ENCODE measurements at regions not wholly inside any gene's neighbourhood (a gene's known extent, or its start where the extent isn't known, plus 50 kb on each side); places are given as distances from the start of the nearest gene placed in this dataset.

- TF ChIP-seq MAX (IDR thresholded peaks at IDR 0.05; ENCODE audit: low read depth, low read length) (no peak), POLR2A (IDR thresholded peaks at IDR 0.05; ENCODE audit: extremely low read depth, insufficient read length) (no peak), CTCF (IDR thresholded peaks at IDR 0.05; ENCODE audit: low read depth, low read length) (no peak), MYC (IDR thresholded peaks at IDR 0.05; ENCODE audit: low read depth, low read length) (no peak)
- no peak overlapping the region for H3K4me3 ChIP-seq (ENCODE audit: low read depth, low read length)
- no peak for DNase-seq (ENCODE audit: low read depth)
Observed at GRCh38 chr6:48695872-48696271, 584.9 kb upstream of the PTCHD4 start.

GRCh38 chr6:48691420-48691819 is 580.4 kb upstream of the PTCHD4 start:
- TF ChIP-seq MYC (IDR thresholded peaks at IDR 0.05; ENCODE audit: low read depth, low read length) = no peak
- TF ChIP-seq POLR2A (IDR thresholded peaks at IDR 0.05; ENCODE audit: extremely low read depth, insufficient read length) = no peak
- TF ChIP-seq MAX (IDR thresholded peaks at IDR 0.05; ENCODE audit: low read depth, low read length) = no peak
- no peak for TF ChIP-seq CTCF (IDR thresholded peaks at IDR 0.05; ENCODE audit: low read depth, low read length)
- H3K4me3 ChIP-seq (ENCODE audit: low read depth, low read length) = no peak overlapping the region
- no peak for DNase-seq (ENCODE audit: low read depth)

GRCh38 chr6:48689498-48689897 is 578.5 kb upstream of the PTCHD4 start:
- no peak overlapping the region for H3K4me3 ChIP-seq (ENCODE audit: low read depth, low read length)
- no peak for DNase-seq (ENCODE audit: low read depth)
- no peak for TF ChIP-seq MAX (IDR thresholded peaks at IDR 0.05; ENCODE audit: low read depth, low read length)
- no peak for TF ChIP-seq POLR2A (IDR thresholded peaks at IDR 0.05; ENCODE audit: extremely low read depth, insufficient read length)
- TF ChIP-seq CTCF (IDR thresholded peaks at IDR 0.05; ENCODE audit: low read depth, low read length) = no peak
- no peak for TF ChIP-seq MYC (IDR thresholded peaks at IDR 0.05; ENCODE audit: low read depth, low read length)

GRCh38 chr6:48678390-48678789 is 567.4 kb upstream of the PTCHD4 start:
- DNase-seq (ENCODE audit: low read depth) = no peak
- H3K4me3 ChIP-seq (ENCODE audit: low read depth, low read length) = no peak overlapping the region
- TF ChIP-seq MAX (IDR thresholded peaks at IDR 0.05; ENCODE audit: low read depth, low read length) (no peak), MYC (IDR thresholded peaks at IDR 0.05; ENCODE audit: low read depth, low read length) (no peak), POLR2A (IDR thresholded peaks at IDR 0.05; ENCODE audit: extremely low read depth, insufficient read length) (no peak), CTCF (IDR thresholded peaks at IDR 0.05; ENCODE audit: low read depth, low read length) (no peak)

GRCh38 chr6:48671505-48671904 is 560.5 kb upstream of the PTCHD4 start:
- no peak for DNase-seq (ENCODE audit: low read depth)
- TF ChIP-seq POLR2A (IDR thresholded peaks at IDR 0.05; ENCODE audit: extremely low read depth, insufficient read length) (no peak), MYC (IDR thresholded peaks at IDR 0.05; ENCODE audit: low read depth, low read length) (no peak), MAX (IDR thresholded peaks at IDR 0.05; ENCODE audit: low read depth, low read length) (no peak), CTCF (IDR thresholded peaks at IDR 0.05; ENCODE audit: low read depth, low read length) (no peak)
- H3K4me3 ChIP-seq (ENCODE audit: low read depth, low read length) = no peak overlapping the region

- H3K4me3 ChIP-seq (ENCODE audit: low read depth, low read length) = no peak overlapping the region
- DNase-seq (ENCODE audit: low read depth) = no peak
- TF ChIP-seq MYC (IDR thresholded peaks at IDR 0.05; ENCODE audit: low read depth, low read length) = no peak
- TF ChIP-seq MAX (IDR thresholded peaks at IDR 0.05; ENCODE audit: low read depth, low read length) = no peak
- TF ChIP-seq POLR2A (IDR thresholded peaks at IDR 0.05; ENCODE audit: extremely low read depth, insufficient read length) = no peak
- no peak for TF ChIP-seq CTCF (IDR thresholded peaks at IDR 0.05; ENCODE audit: low read depth, low read length)
Observed at GRCh38 chr6:48670546-48670945, 559.5 kb upstream of the PTCHD4 start.

Data from NB4 (cell line).